CD4-positive, alpha-beta T cell (primary cell): ENCODE measurements at regions not wholly inside any gene's neighbourhood (a gene's known extent, or its start where the extent isn't known, plus 50 kb on each side); places are given as distances from the start of the nearest gene placed in this dataset.

Experiments
- ATAC-seq: fragments of 200-7000 bp; cut with Tn5 transposase; one replicate; pipeline ENCODE4 v1.10.0; 2022; ENCODE audit warnings: mild to moderate bottlenecking; ENCODE audit not compliant: poor library complexity
- CTCF ChIA-PET: fragments of 350-600 bp; sonication (Branson Sonifier 250); formaldehyde crosslinking; loops from one replicate; lab custom pipeline; 2021; ENCODE audit warnings: antibody characterized with exemption, inconsistent platforms; lab: Charles Lee
- POLR2A ChIA-PET: fragments of 350-600 bp; sonication (Branson Sonifier 250); formaldehyde crosslinking; loops from one replicate; lab custom pipeline; 2021; ENCODE audit warnings: antibody characterized with exemption, inconsistent platforms; lab: Charles Lee
- DNase-seq, 14 experiments: peaks; one replicate each; pipeline ENCODE4 v3.0.0-alpha.2; 2013 to 2020; ENCODE audit warnings: mixed read lengths in 2 of 14
- H3K27ac ChIP-seq, 2 donors: one replicate each; pipeline versions ENCODE4 v1.5.1 to v1.7.0; 2013; ENCODE audit warnings: low read length in 2 of 2, low read depth in 1 of 2, mild to moderate bottlenecking in 1 of 2
- H3K27me3 ChIP-seq, 2 experiments: 1 replicate in 1 of 2; 2 replicates in 1 of 2; pipeline versions ENCODE4 v1.6.1 to v1.7.0; 2013; ENCODE audit warnings: low read length in 2 of 2, control low read depth in 1 of 2, mild to moderate bottlenecking in 1 of 2, moderate library complexity in 1 of 2; ENCODE audit not compliant: insufficient read depth in 2 of 2, control insufficient read depth in 1 of 2
- H3K36me3 ChIP-seq: one replicate; pipeline ENCODE4 v1.6.1; 2013; ENCODE audit warnings: low read length, control low read depth; ENCODE audit not compliant: insufficient read depth
- H3K4me1 ChIP-seq: one replicate; pipeline ENCODE4 v1.6.1; 2013; ENCODE audit warnings: low read length, control low read depth; ENCODE audit not compliant: insufficient read depth
- H3K4me3 ChIP-seq: one replicate; pipeline ENCODE4 v1.5.1; 2013; ENCODE audit warnings: mild to moderate bottlenecking, low read length, moderate library complexity
- H3K9me3 ChIP-seq, 2 experiments: 1 replicate in 1 of 2; 2 replicates in 1 of 2; pipeline versions ENCODE4 v1.6.1 to v1.7.0; 2013; ENCODE audit warnings: low read length in 2 of 2, mild to moderate bottlenecking in 2 of 2, control low read depth in 1 of 2, moderate library complexity in 1 of 2; ENCODE audit not compliant: control insufficient read depth in 1 of 2, insufficient read depth in 1 of 2
- H3K27ac Mint-ChIP-seq: one replicate; pipeline ENCODE4 v1.8.0; 2020; ENCODE audit warnings: mixed read lengths
- H3K27me3 Mint-ChIP-seq: one replicate; pipeline ENCODE4 v1.8.0; 2021; ENCODE audit warnings: mixed read lengths
- H3K36me3 Mint-ChIP-seq: one replicate; pipeline ENCODE4 v1.8.0; 2021; ENCODE audit warnings: low read depth, mixed read lengths
- H3K4me1 Mint-ChIP-seq: one replicate; pipeline ENCODE4 v1.8.0; 2021; ENCODE audit warnings: low read depth, mixed read lengths
- H3K4me3 Mint-ChIP-seq: one replicate; pipeline ENCODE4 v1.8.0; 2020; ENCODE audit warnings: mild to moderate bottlenecking, mixed read lengths
- H3K9me3 Mint-ChIP-seq: one replicate; pipeline ENCODE4 v1.8.0; 2020; ENCODE audit warnings: mixed read lengths
- CTCF ChIP-seq: fragments of 200-600 bp; IDR thresholded peaks from one replicate; pipeline ENCODE4 v1.8.0; 2022; ENCODE audit warnings: antibody characterized with exemption, mild to moderate bottlenecking
- intact Hi-C, 2 experiments: fragments of 100-400 bp; cut with DNase I in 1 of 2; cut with micrococcal nuclease in 1 of 2; formaldehyde crosslinking; loops; one replicate each; pipeline versions ENCODE4 v1.15.1 to v1.9.0; 2023 to 2025; cut with DNase I, micrococcal nuclease

GRCh38 chr2:71846072-71846471 is 301.6 kb downstream of the CYP26B1 start:
- ChIA-PET CTCF (no interaction called here), POLR2A (no interaction called here)
- H3K27ac ChIP-seq = no peak overlapping the region
- H3K9me3 Mint-ChIP-seq = no peaks in the 10 kb centered on the region
- peaks cover 0 to 4% of the 10 kb centered on the region in 2 experiments for H3K9me3 ChIP-seq
- no peaks in the 10 kb centered on the region for H3K36me3 ChIP-seq
- intact Hi-C loops = no loop called here
- DNase-seq (no peak), ATAC-seq (no peak)
- H3K4me1 ChIP-seq = no peaks in the 10 kb centered on the region
- TF ChIP-seq CTCF = no peak
- H3K36me3 Mint-ChIP-seq = no peaks in the 10 kb centered on the region
- H3K4me3 Mint-ChIP-seq = no peak overlapping the region
- peaks cover 18% of the 10 kb centered on the region for H3K27me3 Mint-ChIP-seq
- H3K27ac Mint-ChIP-seq = no peak overlapping the region
- H3K27me3 ChIP-seq = no peaks in the 10 kb centered on the region
- H3K4me1 Mint-ChIP-seq = no peaks in the 10 kb centered on the region
- no peak overlapping the region for H3K4me3 ChIP-seq

DNA sequence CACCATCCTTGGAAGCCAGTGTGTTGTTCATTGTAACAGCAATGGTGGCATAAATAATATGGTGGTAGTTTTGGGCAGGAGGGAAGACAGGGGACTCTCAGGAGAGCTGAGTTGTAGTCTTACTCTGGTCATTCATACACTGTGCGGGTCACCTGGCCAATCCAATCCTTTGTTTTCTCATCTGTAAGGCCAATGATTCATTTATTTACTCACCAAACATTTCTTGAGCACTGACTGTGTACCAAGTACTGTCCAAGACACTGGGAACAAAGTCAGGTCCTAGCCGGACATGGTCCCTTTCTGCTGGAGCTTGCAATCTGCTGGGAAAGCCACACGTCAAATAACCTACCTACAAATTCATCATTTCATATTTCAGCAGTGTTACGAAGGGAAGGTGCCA is 302.7 kb downstream of the CYP26B1 start:
- ChIA-PET CTCF (no interaction called here), POLR2A (no interaction called here)
- H3K4me3 ChIP-seq = no peak overlapping the region
- H3K27me3 Mint-ChIP-seq = peaks cover 15% of the 10 kb centered on the region
- H3K4me1 Mint-ChIP-seq = no peaks in the 10 kb centered on the region
- H3K36me3 ChIP-seq = no peaks in the 10 kb centered on the region
- intact Hi-C loops = no loop called here
- no peak overlapping the region for H3K27ac ChIP-seq
- no peaks in the 10 kb centered on the region for H3K27me3 ChIP-seq
- no peak overlapping the region for H3K27ac Mint-ChIP-seq
- H3K4me3 Mint-ChIP-seq = no peak overlapping the region
- no peaks in the 10 kb centered on the region for H3K4me1 ChIP-seq
- peaks cover 0 to 4% of the 10 kb centered on the region in 2 experiments for H3K9me3 ChIP-seq
- no peak for DNase-seq
- H3K36me3 Mint-ChIP-seq = no peaks in the 10 kb centered on the region
- ATAC-seq = no peak
- H3K9me3 Mint-ChIP-seq = no peaks in the 10 kb centered on the region
- no peak for TF ChIP-seq CTCF

- no peaks in the 10 kb centered on the region for H3K4me1 Mint-ChIP-seq
- Histone ChIP-seq H3K27ac (no peak overlapping the region), H3K27me3 (no peaks in the 10 kb centered on the region), H3K9me3 (peaks cover 0 to 4% of the 10 kb centered on the region in 2 experiments), H3K4me3 (no peak overlapping the region), H3K36me3 (no peaks in the 10 kb centered on the region), H3K4me1 (no peaks in the 10 kb centered on the region)
- H3K27ac Mint-ChIP-seq = no peak overlapping the region
- peaks cover 15% of the 10 kb centered on the region for H3K27me3 Mint-ChIP-seq
- no peaks in the 10 kb centered on the region for H3K36me3 Mint-ChIP-seq
- ATAC-seq = no peak
- H3K4me3 Mint-ChIP-seq = no peak overlapping the region
- no peaks in the 10 kb centered on the region for H3K9me3 Mint-ChIP-seq
- intact Hi-C loops = no loop called here
- TF ChIP-seq CTCF = no peak
- POLR2A ChIA-PET = no interaction called here
- CTCF ChIA-PET = no interaction called here
- no peak for DNase-seq
These were observed 304.2 kb downstream of the CYP26B1 start for GRCh38 chr2:71843391-71843850.
